GM08714 (cell line): ENCODE measurements at regions not wholly inside any gene's neighbourhood (a gene's known extent, or its start where the extent isn't known, plus 50 kb on each side); places are given as distances from the start of the nearest gene placed in this dataset.

Source experiments
- H3K4me3 ChIP-seq: fragments of 200-500 bp; sonication (Bioruptor generic); 2 replicates; pipeline ENCODE4 v1.5.1; 2014; ENCODE audit warnings: mild to moderate bottlenecking, low read length, inconsistent platforms
- ZNF274 ChIP-seq: IDR thresholded peaks from 2 replicates; pipeline ENCODE4 v1.6.1; 2012; ENCODE audit warnings: mild to moderate bottlenecking, low read depth, low read length

DNA sequence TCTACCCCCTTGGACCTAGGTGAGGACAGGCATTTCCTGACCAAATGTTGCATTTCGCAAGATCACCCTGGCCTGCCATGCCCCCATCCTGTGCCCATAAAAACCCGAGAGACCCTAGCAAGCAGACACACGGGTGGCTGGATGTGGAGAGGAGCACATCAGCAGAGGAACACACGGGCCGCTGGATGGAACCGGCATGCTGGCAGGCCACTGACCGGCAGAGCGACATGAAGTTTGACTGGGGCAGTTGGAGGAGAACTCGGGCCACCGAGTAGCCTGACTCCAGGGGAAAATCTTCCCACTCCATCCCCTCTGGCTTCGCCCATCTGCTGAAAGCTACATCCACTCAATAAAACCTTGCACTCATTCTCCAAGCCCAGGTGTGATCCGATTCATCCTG lies 329.3 kb downstream of the FGF9 start:
- no peak for TF ChIP-seq ZNF274

DNA sequence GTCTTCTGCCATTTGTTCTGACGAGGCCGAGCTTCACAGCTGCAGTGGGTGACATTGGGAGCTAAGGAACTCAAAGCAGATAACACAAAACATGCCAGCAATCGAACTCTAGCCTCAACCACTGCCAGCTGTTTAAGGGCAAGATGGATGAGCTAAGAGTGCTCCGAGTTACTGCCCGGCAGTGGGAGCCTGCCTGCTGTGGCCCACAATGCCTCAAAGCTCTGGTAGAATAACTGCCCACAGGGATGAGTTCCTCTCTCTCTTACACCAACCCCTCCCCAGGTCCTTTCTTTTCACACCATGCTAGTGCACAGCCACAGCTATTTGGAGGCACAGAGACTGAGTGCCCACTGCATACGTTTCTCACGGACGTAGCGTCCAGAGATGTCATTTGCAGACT lies 330.5 kb downstream of the FGF9 start:
- H3K4me3 ChIP-seq, result no peak overlapping the region
- TF ChIP-seq ZNF274, result no peak

More for the DNA sequence above, 329.3 kb downstream of the FGF9 start:
- no peak overlapping the region for H3K4me3 ChIP-seq

DNA sequence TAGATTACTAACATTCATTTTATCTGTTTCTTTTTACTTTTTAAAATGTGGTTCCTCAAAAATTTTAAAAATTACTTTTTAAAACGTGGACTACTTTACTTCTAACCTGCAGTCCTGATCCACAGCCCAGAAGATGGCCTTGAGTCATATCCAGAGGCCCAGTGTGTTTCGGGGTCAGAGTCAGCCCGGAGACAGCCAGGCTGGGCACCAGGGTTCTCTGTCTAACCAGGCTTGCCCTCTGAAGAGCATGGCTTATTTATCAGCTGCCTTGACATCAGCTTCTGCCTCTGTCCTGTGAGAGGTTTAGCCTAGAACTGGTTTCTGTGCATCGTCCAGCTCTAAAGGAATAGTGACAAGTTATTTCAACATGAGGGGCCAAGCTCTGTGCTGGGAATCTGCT lies 332.0 kb downstream of the FGF9 start:
- H3K4me3 ChIP-seq, result no peak overlapping the region
- TF ChIP-seq ZNF274, result no peak

- no peak overlapping the region for H3K4me3 ChIP-seq
- no peak for TF ChIP-seq ZNF274
Observed at GRCh38 chr13:22009500-22009899, 338.6 kb downstream of the FGF9 start.

DNA sequence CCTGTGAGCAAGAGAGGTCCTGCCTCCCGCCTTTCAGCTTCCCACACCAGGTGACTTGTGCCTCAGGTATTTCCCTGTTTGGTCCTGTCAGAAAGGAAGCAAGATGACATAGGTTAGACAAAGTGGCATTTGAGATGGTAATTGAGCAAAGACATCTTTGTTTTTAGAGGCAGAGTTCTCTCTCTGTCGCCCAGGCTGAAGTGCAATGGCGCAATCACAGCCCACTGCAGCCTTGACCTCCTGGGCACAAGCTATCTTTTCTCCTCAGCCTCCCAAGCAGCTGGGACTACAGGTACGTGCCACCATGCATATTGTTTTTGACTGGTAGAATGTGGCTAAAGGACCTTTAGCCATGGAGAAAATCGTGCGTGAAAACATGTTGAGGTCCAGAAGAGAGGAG lies 339.1 kb downstream of the FGF9 start:
- no peak for TF ChIP-seq ZNF274
- H3K4me3 ChIP-seq, result no peak overlapping the region

GRCh38 chr13:22012686-22013085 lies 341.8 kb downstream of the FGF9 start:
- no peak overlapping the region for H3K4me3 ChIP-seq
- no peak for TF ChIP-seq ZNF274

- H3K4me3 ChIP-seq, result no peak overlapping the region
- no peak for TF ChIP-seq ZNF274
Observed at GRCh38 chr13:22014469-22014868, 343.6 kb downstream of the FGF9 start.

DNA sequence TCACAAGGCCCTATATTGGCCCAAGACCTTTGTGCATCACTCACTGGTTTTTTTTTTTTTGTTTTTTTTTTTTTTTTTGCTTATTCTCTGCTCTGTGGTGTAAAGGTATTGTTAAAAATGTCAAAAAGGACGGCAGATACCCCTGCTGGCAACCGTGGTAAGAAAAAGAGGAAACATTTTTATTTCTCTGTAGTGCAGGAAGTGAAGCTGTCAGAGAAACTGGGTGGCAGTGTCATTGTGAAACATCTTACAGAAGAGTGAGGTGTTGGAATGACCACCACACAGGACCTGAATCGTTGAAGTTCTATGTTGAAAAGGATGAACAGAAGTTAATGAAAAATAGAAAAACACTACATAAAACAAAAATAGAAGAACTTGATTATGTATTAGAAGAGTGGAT lies 346.4 kb downstream of the FGF9 start:
- H3K4me3 ChIP-seq, result no peak overlapping the region
- TF ChIP-seq ZNF274, result no peak

- H3K4me3 ChIP-seq, result no peak overlapping the region
Observed at GRCh38 chr13:22018076-22018835, 347.4 kb downstream of the FGF9 start.

GRCh38 chr13:22018836-22019210 lies 347.9 kb downstream of the FGF9 start:
- TF ChIP-seq ZNF274, result no peak
- no peak overlapping the region for H3K4me3 ChIP-seq

More at GRCh38 chr13:22018076-22018835, 347.4 kb downstream of the FGF9 start:
- TF ChIP-seq ZNF274, result no peak

- TF ChIP-seq ZNF274, result no peak
- H3K4me3 ChIP-seq, result no peak overlapping the region
Observed at GRCh38 chr13:22024381-22024994, 353.6 kb downstream of the FGF9 start.

DNA sequence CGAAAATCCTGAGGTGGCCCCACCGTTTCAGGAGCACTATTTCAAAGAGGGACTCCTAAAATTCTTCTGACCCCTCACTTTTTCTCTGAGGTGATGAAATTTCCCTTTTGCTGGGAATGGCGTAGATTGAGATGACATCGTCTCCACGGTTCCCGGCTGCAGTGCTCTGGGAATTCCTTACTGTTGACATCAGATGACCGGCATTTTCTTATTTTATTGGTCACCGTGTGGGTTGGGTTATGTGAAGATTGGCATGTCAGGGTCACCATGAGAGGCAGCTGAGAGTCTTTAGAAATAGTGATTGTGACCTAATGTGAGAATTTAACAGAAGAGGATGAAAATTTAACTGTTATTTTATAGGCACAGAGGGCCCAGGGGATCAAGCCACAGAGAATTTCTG lies 356.7 kb downstream of the FGF9 start:
- no peak for TF ChIP-seq ZNF274
- H3K4me3 ChIP-seq, result no peak overlapping the region

DNA sequence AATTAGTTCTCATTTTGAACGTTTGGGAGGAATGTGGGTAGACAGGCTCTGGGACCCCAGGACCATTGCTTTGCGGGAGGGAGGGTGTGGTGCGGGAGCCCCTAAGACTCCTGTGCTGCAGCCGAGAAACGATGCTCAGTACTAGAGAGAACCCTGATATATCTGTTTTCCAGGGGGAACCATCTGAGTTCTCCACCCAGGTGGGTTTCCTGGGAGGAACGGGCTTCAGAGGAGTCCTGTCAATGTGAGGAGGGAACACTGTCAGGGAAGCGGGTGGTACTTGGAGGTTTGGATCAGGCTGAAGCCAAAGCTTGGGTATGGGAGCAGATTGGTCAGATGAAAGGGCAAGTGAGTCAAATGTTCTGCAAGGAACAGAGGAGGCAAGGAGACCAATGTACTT lies 358.0 kb downstream of the FGF9 start:
- no peak overlapping the region for H3K4me3 ChIP-seq
- TF ChIP-seq ZNF274, result no peak

DNA sequence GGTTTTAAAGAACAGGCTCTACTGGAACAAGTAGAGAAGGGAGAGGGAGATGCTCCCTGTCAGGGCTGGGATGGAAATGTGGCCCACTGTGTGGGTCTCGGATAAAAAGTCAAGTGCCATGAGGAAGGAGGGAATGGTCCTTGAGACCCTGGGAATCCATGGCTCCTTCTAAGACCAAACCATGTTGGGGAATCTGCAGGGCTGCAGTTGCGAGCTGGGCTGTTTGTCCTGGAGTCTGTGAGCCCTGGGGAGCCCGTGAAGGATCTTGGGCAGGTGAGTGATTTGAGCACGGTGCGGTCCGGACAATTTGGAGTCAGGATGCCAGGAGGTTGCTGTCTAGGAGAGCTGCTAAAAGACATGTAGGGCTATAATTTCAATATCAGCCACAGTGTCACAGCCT lies 359.4 kb downstream of the FGF9 start:
- no peak overlapping the region for H3K4me3 ChIP-seq
- no peak for TF ChIP-seq ZNF274

GRCh38 chr13:22031702-22032286 lies 360.9 kb downstream of the FGF9 start:
- no peak for TF ChIP-seq ZNF274
- H3K4me3 ChIP-seq, result no peak overlapping the region
